Kidney epithelial cell (primary cell): ENCODE measurements at regions not wholly inside any gene's neighbourhood (a gene's known extent, or its start where the extent isn't known, plus 50 kb on each side); places are given as distances from the start of the nearest gene placed in this dataset.

ENCODE experiments used
- DNase-seq: peaks from one replicate; pipeline ENCODE4 v3.0.0-alpha.2; 2010; ENCODE audit warnings: low read depth
- H3K27me3 ChIP-seq: 2 replicates; pipeline ENCODE4 v1.6.0; 2011; ENCODE audit warnings: low read length; ENCODE audit not compliant: control insufficient read depth, insufficient read depth
- H3K36me3 ChIP-seq: 2 replicates; pipeline ENCODE4 v1.5.1; 2011; ENCODE audit warnings: low read length; ENCODE audit not compliant: control insufficient read depth, insufficient read depth
- H3K4me3 ChIP-seq: 2 replicates; pipeline ENCODE4 v1.5.1; 2011; ENCODE audit warnings: low read depth, mild to moderate bottlenecking, control low read depth, low read length
- TF ChIP-seq, protein P1 (sequence below): IDR thresholded peaks from 2 replicates; pipeline ENCODE4 v1.5.1; 2011; ENCODE audit warnings: mild to moderate bottlenecking, moderate library complexity, low read length, control low read depth, inconsistent platforms; ENCODE audit not compliant: insufficient read depth, poor library complexity, severe bottlenecking

DNA sequence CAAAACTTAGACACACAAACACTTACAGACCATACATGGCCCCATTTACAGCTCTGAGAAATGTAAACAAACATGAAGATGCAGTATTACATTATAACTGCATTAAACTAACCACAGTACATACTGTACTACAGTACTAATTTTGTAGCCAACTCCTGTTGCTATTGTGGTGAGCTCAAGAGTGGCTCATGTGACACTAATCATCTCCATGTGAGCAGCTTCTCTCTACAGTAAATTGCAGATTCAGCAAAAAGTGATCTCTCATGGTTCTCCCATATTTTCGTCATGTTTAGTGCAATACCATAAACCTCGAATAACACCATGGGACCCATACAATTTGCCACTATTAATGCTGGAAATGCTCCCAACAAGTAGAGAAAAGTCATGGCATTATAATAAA is 860.4 kb downstream of the EPHA7 start:
- TF ChIP-seq, protein P1, sequence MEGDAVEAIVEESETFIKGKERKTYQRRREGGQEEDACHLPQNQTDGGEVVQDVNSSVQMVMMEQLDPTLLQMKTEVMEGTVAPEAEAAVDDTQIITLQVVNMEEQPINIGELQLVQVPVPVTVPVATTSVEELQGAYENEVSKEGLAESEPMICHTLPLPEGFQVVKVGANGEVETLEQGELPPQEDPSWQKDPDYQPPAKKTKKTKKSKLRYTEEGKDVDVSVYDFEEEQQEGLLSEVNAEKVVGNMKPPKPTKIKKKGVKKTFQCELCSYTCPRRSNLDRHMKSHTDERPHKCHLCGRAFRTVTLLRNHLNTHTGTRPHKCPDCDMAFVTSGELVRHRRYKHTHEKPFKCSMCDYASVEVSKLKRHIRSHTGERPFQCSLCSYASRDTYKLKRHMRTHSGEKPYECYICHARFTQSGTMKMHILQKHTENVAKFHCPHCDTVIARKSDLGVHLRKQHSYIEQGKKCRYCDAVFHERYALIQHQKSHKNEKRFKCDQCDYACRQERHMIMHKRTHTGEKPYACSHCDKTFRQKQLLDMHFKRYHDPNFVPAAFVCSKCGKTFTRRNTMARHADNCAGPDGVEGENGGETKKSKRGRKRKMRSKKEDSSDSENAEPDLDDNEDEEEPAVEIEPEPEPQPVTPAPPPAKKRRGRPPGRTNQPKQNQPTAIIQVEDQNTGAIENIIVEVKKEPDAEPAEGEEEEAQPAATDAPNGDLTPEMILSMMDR, result no peak
- no peak for DNase-seq
- no peaks in the 10 kb centered on the region for H3K36me3 ChIP-seq
- H3K4me3 ChIP-seq, result no peak overlapping the region
- H3K27me3 ChIP-seq, result no peaks in the 10 kb centered on the region

DNA sequence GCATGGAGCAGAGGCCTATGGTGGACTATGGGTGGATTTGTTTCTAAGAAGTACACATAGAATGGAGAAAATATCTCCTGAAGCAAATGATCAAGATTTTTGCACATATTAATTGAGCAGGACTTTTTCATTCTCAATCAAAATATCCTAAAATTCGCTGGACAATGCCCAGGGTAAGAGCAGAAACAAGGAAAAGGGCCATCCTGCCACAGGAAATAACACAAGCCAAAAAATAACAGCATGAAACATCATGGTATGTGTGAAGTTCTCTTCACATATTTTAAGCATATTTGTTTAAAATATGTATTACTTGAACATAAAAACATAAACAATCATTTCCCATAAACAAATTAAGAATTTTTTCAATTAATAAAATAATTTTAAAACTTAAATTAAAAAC is 868.9 kb downstream of the EPHA7 start:
- Histone ChIP-seq H3K36me3 (no peaks in the 10 kb centered on the region), H3K4me3 (no peak overlapping the region), H3K27me3 (no peaks in the 10 kb centered on the region)
- no peak for DNase-seq
- TF ChIP-seq, protein P1, result no peak

DNA sequence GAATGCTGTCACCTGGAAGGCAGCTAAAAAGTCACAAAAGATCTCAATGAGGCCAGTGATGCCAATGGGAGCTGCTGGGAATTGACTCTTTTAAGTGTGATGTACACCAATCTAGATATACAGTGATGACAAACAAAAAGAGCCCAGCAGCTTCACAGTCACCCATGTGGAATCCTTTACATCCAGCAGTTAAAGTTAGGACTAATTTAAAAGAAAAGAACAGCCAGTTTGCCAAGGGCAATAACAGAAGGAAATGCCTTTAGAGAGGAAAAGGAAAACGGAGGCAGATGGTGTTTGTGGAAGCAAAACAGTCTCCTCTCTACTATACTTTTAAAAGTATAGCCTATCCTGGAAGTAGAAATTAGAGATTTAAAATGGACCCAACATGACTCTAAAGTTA is 873.5 kb downstream of the EPHA7 start:
- TF ChIP-seq, protein P1, result no peak
- H3K4me3 ChIP-seq, result no peak overlapping the region
- H3K36me3 ChIP-seq, result no peaks in the 10 kb centered on the region
- H3K27me3 ChIP-seq, result no peaks in the 10 kb centered on the region
- no peak for DNase-seq

DNA sequence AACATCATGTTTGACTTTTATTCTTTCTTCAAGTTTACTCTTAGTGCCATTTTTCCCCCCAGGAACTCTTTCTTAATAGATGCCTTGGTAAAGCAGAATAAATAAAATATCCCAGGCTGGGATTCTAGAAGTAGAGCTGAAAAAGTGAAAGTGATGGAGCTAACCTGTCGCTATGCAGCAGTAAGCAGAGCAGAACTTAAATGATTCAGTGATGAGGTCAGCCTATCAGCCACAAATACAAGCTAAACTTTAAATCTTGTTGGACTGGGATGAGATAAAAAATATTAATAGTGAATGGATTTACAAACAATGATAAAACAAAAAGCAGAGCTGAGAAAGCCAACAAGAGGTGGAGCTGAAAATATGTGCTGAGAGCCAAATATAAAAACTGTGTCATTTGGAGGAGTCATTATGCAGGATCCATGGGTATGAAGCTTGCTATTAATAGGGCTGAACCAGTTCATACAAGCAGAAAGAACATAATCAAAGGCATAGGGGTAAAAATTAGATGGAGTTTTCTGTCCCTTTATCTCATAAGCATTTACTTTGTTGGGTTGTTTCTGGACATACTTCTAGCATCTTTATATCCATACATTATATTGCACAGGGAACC is 877.8 kb downstream of the EPHA7 start:
- Histone ChIP-seq H3K27me3 (no peaks in the 10 kb centered on the region), H3K36me3 (no peaks in the 10 kb centered on the region), H3K4me3 (no peak overlapping the region)
- TF ChIP-seq, protein P1, result no peak
- DNase-seq, result peak; percentile 42

DNA sequence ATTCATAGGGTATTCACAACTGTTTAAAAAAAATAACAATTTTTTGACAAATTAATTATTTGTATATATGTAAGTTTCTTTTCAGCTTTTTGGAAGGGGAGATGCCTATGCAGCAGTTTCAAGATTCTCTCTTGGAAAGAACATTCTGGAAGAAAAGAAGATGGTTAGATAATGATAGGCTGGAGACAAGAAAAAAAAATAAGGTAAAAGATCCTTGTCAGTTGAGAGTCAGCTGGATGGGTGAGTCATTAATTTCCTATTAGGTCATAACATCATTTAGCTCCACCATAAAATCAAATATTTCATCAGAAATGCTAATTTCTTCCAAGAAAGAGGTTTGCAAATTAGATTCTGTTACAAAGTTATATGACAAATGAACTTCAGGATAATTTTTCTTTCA is 880.4 kb downstream of the EPHA7 start:
- no peaks in the 10 kb centered on the region for H3K36me3 ChIP-seq
- H3K27me3 ChIP-seq, result no peaks in the 10 kb centered on the region
- no peak for DNase-seq
- no peak overlapping the region for H3K4me3 ChIP-seq
- TF ChIP-seq, protein P1, result no peak

DNA sequence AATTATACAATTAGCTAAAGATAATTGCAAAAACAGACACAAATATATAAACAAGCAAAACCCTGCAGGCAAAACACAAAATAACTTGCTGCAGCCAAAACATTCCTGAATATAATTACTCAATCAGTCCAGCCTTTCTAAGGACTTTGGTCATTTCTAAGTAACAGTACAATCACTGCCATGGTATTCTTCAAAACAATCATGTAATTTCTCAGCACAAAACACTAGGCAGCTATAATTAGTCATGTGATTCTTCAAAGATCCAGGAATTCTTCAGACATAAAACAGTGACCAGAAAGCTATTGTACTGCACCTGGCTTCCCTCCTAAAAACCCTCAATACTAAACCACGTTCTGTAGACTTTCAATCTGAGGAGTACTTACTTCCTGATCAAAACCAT is 881.1 kb downstream of the EPHA7 start:
- peak; percentile 72 for DNase-seq
- no peaks in the 10 kb centered on the region for H3K27me3 ChIP-seq
- H3K4me3 ChIP-seq, result no peak overlapping the region
- H3K36me3 ChIP-seq, result no peaks in the 10 kb centered on the region
- TF ChIP-seq, protein P1, result no peak
